GM18498 (cell line): ENCODE measurements at regions not wholly inside any gene's neighbourhood (a gene's known extent, or its start where the extent isn't known, plus 50 kb on each side); places are given as distances from the start of the nearest gene placed in this dataset.

Source experiments
- ATAC-seq: cut with Tn5 transposase; IDR thresholded peaks from one replicate; pipeline ENCODE4 v1.9.1; 2021; ENCODE audit warnings: mild to moderate bottlenecking, moderate library complexity; ENCODE audit not compliant: unreplicated experiment

- ATAC-seq: no peak
These were observed 371.6 kb downstream of the MCTP2 start for GRCh38 chr15:94602754-94603470.

- ATAC-seq: no peak
These were observed 374.9 kb downstream of the MCTP2 start for GRCh38 chr15:94606286-94606685.

- no peak for ATAC-seq
These were observed 375.9 kb downstream of the MCTP2 start for GRCh38 chr15:94607176-94607654.

- peak; percentile 54 for ATAC-seq
These were observed 378.7 kb downstream of the MCTP2 start for GRCh38 chr15:94610069-94610468.

GRCh38 chr15:94610485-94610884 is 379.1 kb downstream of the MCTP2 start:
- no peak for ATAC-seq

GRCh38 chr15:94611656-94612055 is 380.3 kb downstream of the MCTP2 start:
- no peak for ATAC-seq

- no peak for ATAC-seq
These were observed 384.3 kb downstream of the MCTP2 start for GRCh38 chr15:94615688-94616087.

GRCh38 chr15:94620632-94621031 is 389.3 kb downstream of the MCTP2 start:
- no peak for ATAC-seq

- no peak for ATAC-seq
These were observed 390.4 kb downstream of the MCTP2 start for GRCh38 chr15:94621736-94622135.

GRCh38 chr15:94626949-94627348 is 395.6 kb downstream of the MCTP2 start:
- ATAC-seq: no peak

GRCh38 chr15:94631608-94632007 is 400.2 kb downstream of the MCTP2 start:
- no peak for ATAC-seq

GRCh38 chr15:94638183-94638582 is 406.8 kb downstream of the MCTP2 start:
- ATAC-seq: no peak

- ATAC-seq: no peak
These were observed 408.3 kb downstream of the MCTP2 start for GRCh38 chr15:94639701-94640100.

- ATAC-seq: no peak
These were observed 413.1 kb downstream of the MCTP2 start for GRCh38 chr15:94644433-94644832.

GRCh38 chr15:94653071-94653470 is 421.7 kb downstream of the MCTP2 start:
- no peak for ATAC-seq

GRCh38 chr15:94655249-94655880 is 424.0 kb downstream of the MCTP2 start:
- no peak for ATAC-seq

- no peak for ATAC-seq
These were observed 434.5 kb downstream of the MCTP2 start for GRCh38 chr15:94665676-94666441.

GRCh38 chr15:94666553-94666952 is 435.2 kb downstream of the MCTP2 start:
- no peak for ATAC-seq

GRCh38 chr15:94667109-94667508 is 435.7 kb downstream of the MCTP2 start:
- ATAC-seq: no peak

- ATAC-seq: no peak
These were observed 439.2 kb downstream of the MCTP2 start for GRCh38 chr15:94670438-94671034.

- no peak for ATAC-seq
These were observed 440.6 kb downstream of the MCTP2 start for GRCh38 chr15:94671858-94672532.
